Uterus (tissue), 3 donors: ENCODE measurements at regions not wholly inside any gene's neighbourhood (a gene's known extent, or its start where the extent isn't known, plus 50 kb on each side); places are given as distances from the start of the nearest gene placed in this dataset.

Source experiments
- DNase-seq, 2 donors: peaks; one replicate each; pipeline ENCODE4 v3.0.0-alpha.2; 2019 to 2020
- H3K27ac ChIP-seq, 2 donors: fragments of 200-600 bp; sonication (generic); 1 replicate in 1 of 2; 2 replicates in 1 of 2; pipeline ENCODE4 v1.5.1; 2016 to 2018
- H3K27me3 ChIP-seq, 2 donors: fragments of 200-600 bp; sonication (generic); one replicate each; pipeline ENCODE4 v1.5.1; 2018 to 2019; ENCODE audit warnings: control low read depth in 1 of 2
- H3K36me3 ChIP-seq, 2 donors: fragments of 200-600 bp; sonication (generic); one replicate each; pipeline ENCODE4 v1.5.1; 2019; ENCODE audit warnings: control low read depth in 1 of 2
- H3K4me1 ChIP-seq, 2 donors: fragments of 200-600 bp; sonication (generic); one replicate each; pipeline ENCODE4 v1.5.1; 2018 to 2019; ENCODE audit warnings: control low read depth in 1 of 2
- H3K4me3 ChIP-seq, 2 donors: fragments of 200-600 bp; sonication (generic); 1 replicate in 1 of 2; 2 replicates in 1 of 2; pipeline ENCODE4 v1.5.1; 2018 to 2019; ENCODE audit warnings: mild to moderate bottlenecking in 1 of 2
- H3K9me3 ChIP-seq, 2 donors: fragments of 200-600 bp; sonication (generic); one replicate each; pipeline ENCODE4 v1.5.1; 2019; ENCODE audit warnings: control low read depth in 1 of 2
- POLR2A ChIP-seq, 2 donors: fragments of 450-650 bp; IDR thresholded peaks; one replicate each; pipeline ENCODE4 v1.6.1; 2016; ENCODE audit warnings: antibody characterized with exemption in 2 of 2, mild to moderate bottlenecking in 1 of 2, moderate library complexity in 1 of 2
- intact Hi-C: fragments of 100-400 bp; cut with DNase I; formaldehyde crosslinking; loops from one replicate; pipeline ENCODE4 v1.15.1; 2023; ENCODE audit warnings: low total_unique reads
- TF ChIP-seq, protein P1 (sequence below), 4 experiments: fragments of 200-600 bp in 2 of 4; fragments of 450-650 bp in 2 of 4; sonication (generic) in 2 of 4; IDR thresholded peaks; one replicate each; pipeline ENCODE4 v1.5.1; 2016 to 2019; ENCODE audit warnings: antibody characterized with exemption in 4 of 4, mild to moderate bottlenecking in 2 of 4, moderate library complexity in 1 of 4
- donor health status: DM: yes; HTN: yes; CAD: no.

DNA sequence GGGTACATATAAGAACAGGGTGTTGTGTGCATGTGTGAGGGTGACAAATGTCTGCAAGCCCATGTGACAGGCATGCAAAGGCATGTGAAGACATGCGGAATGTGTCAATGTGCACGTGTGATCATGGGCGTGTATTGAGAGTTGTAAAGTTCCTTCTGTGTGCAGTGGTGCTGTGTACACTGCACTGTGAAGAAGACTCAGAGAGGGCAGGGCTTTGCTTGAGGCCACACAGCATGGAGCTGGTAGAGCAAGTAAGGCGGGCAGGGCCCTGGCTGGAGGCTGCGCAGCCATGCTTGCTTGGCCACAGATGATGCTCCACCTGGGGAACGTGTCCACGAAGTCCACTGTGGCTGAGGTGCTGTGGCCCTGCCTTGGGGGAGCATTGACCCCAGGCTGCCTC, 66.8 kb downstream of the PTPRS start:
- intact Hi-C loops = no loop called here
- H3K27ac ChIP-seq = no peak overlapping the region
- H3K9me3 ChIP-seq = no peaks in the 10 kb centered on the region
- H3K4me1 ChIP-seq = no peaks in the 10 kb centered on the region
- TF ChIP-seq, protein P1, sequence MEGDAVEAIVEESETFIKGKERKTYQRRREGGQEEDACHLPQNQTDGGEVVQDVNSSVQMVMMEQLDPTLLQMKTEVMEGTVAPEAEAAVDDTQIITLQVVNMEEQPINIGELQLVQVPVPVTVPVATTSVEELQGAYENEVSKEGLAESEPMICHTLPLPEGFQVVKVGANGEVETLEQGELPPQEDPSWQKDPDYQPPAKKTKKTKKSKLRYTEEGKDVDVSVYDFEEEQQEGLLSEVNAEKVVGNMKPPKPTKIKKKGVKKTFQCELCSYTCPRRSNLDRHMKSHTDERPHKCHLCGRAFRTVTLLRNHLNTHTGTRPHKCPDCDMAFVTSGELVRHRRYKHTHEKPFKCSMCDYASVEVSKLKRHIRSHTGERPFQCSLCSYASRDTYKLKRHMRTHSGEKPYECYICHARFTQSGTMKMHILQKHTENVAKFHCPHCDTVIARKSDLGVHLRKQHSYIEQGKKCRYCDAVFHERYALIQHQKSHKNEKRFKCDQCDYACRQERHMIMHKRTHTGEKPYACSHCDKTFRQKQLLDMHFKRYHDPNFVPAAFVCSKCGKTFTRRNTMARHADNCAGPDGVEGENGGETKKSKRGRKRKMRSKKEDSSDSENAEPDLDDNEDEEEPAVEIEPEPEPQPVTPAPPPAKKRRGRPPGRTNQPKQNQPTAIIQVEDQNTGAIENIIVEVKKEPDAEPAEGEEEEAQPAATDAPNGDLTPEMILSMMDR (IDR thresholded peaks at IDR 0.05) = no peak
- TF ChIP-seq POLR2A (IDR thresholded peaks at IDR 0.05) = no peak
- H3K4me3 ChIP-seq = no peak overlapping the region
- no peaks in the 10 kb centered on the region for H3K36me3 ChIP-seq
- DNase-seq = no peak
- H3K27me3 ChIP-seq = no peaks in the 10 kb centered on the region

DNA sequence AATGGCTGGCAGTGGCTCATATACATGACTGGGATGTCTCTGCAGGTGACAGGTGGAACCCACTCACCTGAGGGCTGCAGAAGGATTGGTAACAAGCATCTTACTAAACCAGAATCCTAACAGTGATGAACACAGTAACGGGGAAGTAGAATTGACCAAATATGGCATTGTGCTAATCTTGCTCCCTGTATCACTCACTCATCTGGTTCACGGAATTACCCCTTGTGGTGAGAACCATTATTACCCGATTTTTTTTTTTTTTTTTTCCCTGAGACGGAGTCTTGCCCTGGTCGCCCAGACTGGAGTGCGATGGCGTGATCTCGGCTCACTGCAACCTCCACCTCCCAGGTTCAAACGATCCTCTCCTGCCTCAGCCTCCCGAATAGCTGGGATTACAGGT, 69.5 kb downstream of the PTPRS start:
- H3K27me3 ChIP-seq = no peaks in the 10 kb centered on the region
- no peak overlapping the region for H3K4me3 ChIP-seq
- no peak for DNase-seq
- TF ChIP-seq POLR2A (IDR thresholded peaks at IDR 0.05) = no peak
- TF ChIP-seq, protein P1 (IDR thresholded peaks at IDR 0.05) = no peak
- no peak overlapping the region for H3K27ac ChIP-seq
- H3K9me3 ChIP-seq = no peaks in the 10 kb centered on the region
- intact Hi-C loops = no loop called here
- H3K4me1 ChIP-seq = no peaks in the 10 kb centered on the region
- no peaks in the 10 kb centered on the region for H3K36me3 ChIP-seq

DNA sequence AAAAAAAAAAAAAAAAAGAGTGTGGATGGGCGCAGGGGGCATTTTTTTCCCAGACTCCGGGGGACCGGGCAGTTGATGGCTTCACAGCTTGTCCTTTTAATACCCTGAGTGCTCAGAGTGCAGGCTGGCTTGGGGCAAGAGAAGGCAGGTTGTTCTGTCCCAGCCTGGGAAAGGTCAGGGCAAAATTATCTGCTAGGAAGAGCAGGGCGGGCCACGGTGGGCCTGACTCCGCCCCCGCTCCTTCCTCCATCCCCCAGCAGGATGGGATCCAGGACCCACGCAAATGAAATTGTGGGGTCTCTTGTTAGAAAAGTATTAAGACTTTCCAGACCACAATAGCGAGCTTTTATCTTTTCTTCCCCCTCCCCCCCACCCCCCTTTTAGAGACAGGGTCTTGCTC, 70.7 kb downstream of the PTPRS start:
- H3K36me3 ChIP-seq = no peaks in the 10 kb centered on the region
- no peaks in the 10 kb centered on the region for H3K9me3 ChIP-seq
- intact Hi-C loops = no loop called here
- TF ChIP-seq, protein P1 (IDR thresholded peaks at IDR 0.05) = no peak
- TF ChIP-seq POLR2A (IDR thresholded peaks at IDR 0.05) = no peak
- DNase-seq = no peak
- H3K4me1 ChIP-seq = no peaks in the 10 kb centered on the region
- H3K27ac ChIP-seq = no peak overlapping the region
- no peak overlapping the region for H3K4me3 ChIP-seq
- no peaks in the 10 kb centered on the region for H3K27me3 ChIP-seq

DNA sequence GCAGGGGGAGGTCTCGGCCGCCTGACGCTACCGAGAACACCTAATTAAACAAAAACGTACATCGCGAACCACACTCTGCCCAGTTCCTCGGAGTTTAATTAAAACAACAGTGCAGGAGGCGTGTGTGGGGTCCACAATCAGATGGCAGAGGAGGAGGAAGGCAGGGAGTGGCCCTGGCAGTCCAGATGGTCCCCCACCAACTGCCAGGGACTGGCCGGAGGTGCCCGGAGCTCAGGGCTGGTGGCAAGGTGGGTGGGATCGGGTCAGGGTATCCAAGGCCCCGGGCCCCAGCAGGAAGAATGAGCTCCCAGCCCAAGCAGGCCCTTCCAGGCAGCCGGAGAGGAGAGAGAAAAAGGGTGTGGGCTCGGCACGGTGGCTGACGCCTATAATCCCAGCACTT, 71.3 kb downstream of the PTPRS start:
- intact Hi-C loops = no loop called here
- Histone ChIP-seq H3K9me3 (no peaks in the 10 kb centered on the region), H3K4me1 (no peaks in the 10 kb centered on the region), H3K4me3 (no peak overlapping the region), H3K27ac (no peak overlapping the region), H3K36me3 (no peaks in the 10 kb centered on the region), H3K27me3 (no peaks in the 10 kb centered on the region)
- TF ChIP-seq POLR2A (IDR thresholded peaks at IDR 0.05) = no peak
- TF ChIP-seq, protein P1 (IDR thresholded peaks at IDR 0.05) = no peak
- no peak for DNase-seq

DNA sequence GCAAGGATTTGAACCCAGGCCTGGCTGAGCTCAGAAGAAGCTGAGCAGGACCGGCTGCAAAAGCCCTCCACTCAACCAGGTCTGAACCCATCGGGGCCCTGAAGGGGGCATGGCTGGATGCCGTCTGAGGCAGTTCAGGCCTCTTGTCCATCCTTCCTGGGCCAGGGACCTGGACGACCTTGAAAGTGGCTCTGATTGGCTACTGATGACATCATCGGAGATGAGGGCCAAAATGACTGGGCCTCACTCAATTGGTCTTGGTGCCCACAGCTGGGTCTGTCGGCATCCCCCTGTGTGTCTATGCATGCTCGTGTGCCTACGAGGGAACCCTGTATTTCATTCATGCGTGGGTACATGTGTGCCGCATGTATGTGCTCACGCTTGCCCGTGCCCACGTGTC, 71.8 kb downstream of the PTPRS start:
- intact Hi-C loops = no loop called here
- Histone ChIP-seq H3K27ac (no peak overlapping the region), H3K4me1 (no peaks in the 10 kb centered on the region), H3K9me3 (no peaks in the 10 kb centered on the region), H3K4me3 (no peak overlapping the region), H3K27me3 (no peaks in the 10 kb centered on the region), H3K36me3 (no peaks in the 10 kb centered on the region)
- no peak for TF ChIP-seq POLR2A (IDR thresholded peaks at IDR 0.05)
- TF ChIP-seq, protein P1 (IDR thresholded peaks at IDR 0.05) = no peak
- DNase-seq = no peak
